ENCODE measurements at regions not wholly inside any gene's neighbourhood (a gene's known extent, or its start where the extent isn't known, plus 50 kb on each side); places are given as distances from the start of the nearest gene placed in this dataset.

DNA sequence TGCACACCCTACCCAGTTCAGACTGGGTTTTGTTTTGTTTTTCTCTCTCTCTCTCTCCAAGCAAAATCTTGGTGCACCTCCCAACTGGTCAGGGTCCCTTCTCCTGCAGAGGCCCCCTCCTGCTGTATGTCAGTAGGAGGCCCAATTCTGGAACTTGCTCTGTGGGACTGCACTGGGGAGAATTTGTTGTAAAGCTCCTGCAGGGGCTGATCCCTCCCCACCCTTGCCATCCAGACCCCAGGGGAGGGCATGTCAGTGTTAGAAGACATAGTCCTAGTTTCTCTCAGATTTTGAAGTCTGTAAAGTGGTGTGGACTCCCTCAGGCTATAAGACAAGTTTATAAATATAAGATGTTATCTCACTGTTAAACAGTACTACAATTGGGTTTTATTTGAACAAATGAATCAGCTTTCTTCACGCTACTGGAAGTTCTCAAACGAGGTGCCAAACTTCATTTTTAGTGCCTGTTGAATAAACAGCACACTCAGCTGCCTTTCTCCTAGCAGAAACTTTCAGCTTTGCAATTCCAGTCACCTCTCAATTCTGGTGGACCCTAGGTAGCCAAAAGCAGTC is 88.6 kb upstream of the FRMPD3 start:
- H2BK120ac ChIP-seq (replicated peaks; ENCODE audit: low read depth, low read length): no peak overlapping the region
- FAIRE-seq: no peak
- no peak overlapping the region for H3K27ac ChIP-seq (ENCODE audit: low read depth, low read length)
- no peaks in the 10 kb centered on the region for H3K36me3 ChIP-seq (ENCODE audit: control insufficient read depth in 2 of 4, insufficient read depth in 4 of 4, low read length in 3 of 4)
- H3K9me3 ChIP-seq (ENCODE audit: insufficient read depth in 2 of 2, low read depth in 1 of 2, low read length in 1 of 2): no peaks in the 10 kb centered on the region
- TF ChIP-seq BACH1 (IDR thresholded peaks at IDR 0.05; ENCODE audit: low read length) (no peak), CREB1 (IDR thresholded peaks at IDR 0.05) (no peak), BRCA1 (IDR thresholded peaks at IDR 0.05; ENCODE audit: low read depth, low read length) (no peak), SP2 (IDR thresholded peaks at IDR 0.05; ENCODE audit: low read length) (no peak), TAF1 (IDR thresholded peaks at IDR 0.05; ENCODE audit: low read depth, low read length) (no peak), BCL11A (IDR thresholded peaks at IDR 0.05; ENCODE audit: low read depth in 2 of 2, low read length in 2 of 2) (no peak)
- no peak overlapping the region for H2BK20ac ChIP-seq (ENCODE audit: low read length)
- no peaks in the 10 kb centered on the region for H4K20me1 ChIP-seq (replicated peaks in 1 of 2; ENCODE audit: control insufficient read depth in 1 of 2, insufficient read depth in 2 of 2, low read length in 2 of 2)
- no peak overlapping the region for H3K4me3 ChIP-seq (ENCODE audit: extremely low read depth in 1 of 4, insufficient read depth in 2 of 4, low read depth in 3 of 4, low read length in 4 of 4)
- no peak overlapping the region for H3K9ac ChIP-seq (replicated peaks in 1 of 4; ENCODE audit: extremely low read depth in 1 of 4, low read depth in 3 of 4, low read length in 3 of 4)
- ChIA-PET CTCF (ENCODE audit: partially characterized antibody) (interaction anchor here (0.6 to 1.2 kb wide), 3 partner anchors 11 to 214 kb away, joined by 3 to 4 read pairs (median 3); no protein-coding TSS in a partner anchor), POLR2A (ENCODE audit: partially characterized antibody) (no interaction called here)
- no peak overlapping the region for H3K56ac ChIP-seq (replicated peaks; ENCODE audit: insufficient read length, low read depth, low read length)
- no peak overlapping the region for H3K4ac ChIP-seq (replicated peaks; ENCODE audit: insufficient read length, low read depth, low read length)
- H3K23me2 ChIP-seq (ENCODE audit: low read depth, low read length): no peaks in the 10 kb centered on the region; the same call in 1 of the 2 replicates
- peaks cover 3 to 6% (median 4%) of the 10 kb centered on the region in 4 experiments; a peak in 4 of 7 replicates for H3K4me1 ChIP-seq (replicated peaks in 1 of 4; ENCODE audit: control insufficient read depth in 3 of 4, insufficient read depth in 4 of 4, low read length in 3 of 4)
- H3K18ac ChIP-seq (ENCODE audit: extremely low read depth, low read length): no peak overlapping the region
- H3K27me3 ChIP-seq (replicated peaks in 1 of 4; ENCODE audit: control insufficient read depth in 3 of 4, extremely low read depth in 1 of 4, insufficient read depth in 3 of 4, low read length in 3 of 4): peaks cover 0 to 9% (median under 1%) of the 10 kb centered on the region in 4 experiments; a peak in 5 of 7 replicates
- H4K5ac ChIP-seq (ENCODE audit: insufficient read length, low read depth, low read length): no peak overlapping the region
- H2BK12ac ChIP-seq (ENCODE audit: low read depth, low read length): no peak overlapping the region
- H2AK5ac ChIP-seq (ENCODE audit: low read depth, low read length): no peak overlapping the region
- H4K8ac ChIP-seq (ENCODE audit: extremely low read depth, insufficient read depth, low read length): no peak overlapping the region
- H3K79me2 ChIP-seq (ENCODE audit: control insufficient read depth in 1 of 2, insufficient read depth in 2 of 2, low read length in 2 of 2): no peaks in the 10 kb centered on the region
- H2BK15ac ChIP-seq (ENCODE audit: low read length): no peak overlapping the region
- no peak overlapping the region for H4K91ac ChIP-seq (replicated peaks; ENCODE audit: insufficient read length, low read length)
- H3K14ac ChIP-seq (ENCODE audit: insufficient read length): no peak overlapping the region
- no peak overlapping the region for H2BK5ac ChIP-seq (ENCODE audit: low read depth, low read length)
- 92% methylated on average over 2 of the region's 2 CpGs; no CpG with 5 or more reads in 1 of the 2 experiments for WGBS, 2 experiments (ENCODE audit: extremely low coverage in 1 of 2, insufficient coverage in 1 of 2, insufficient read length in 1 of 2, insufficient replicate concordance in 2 of 2, low coverage in 1 of 2, low lambda C conversion rate in 2 of 2, missing lambda C conversion rate in 1 of 2)
- no peak for DNase-seq (ENCODE audit: low read depth in 1 of 2, low spot score in 2 of 2)
- no peak overlapping the region for H3K23ac ChIP-seq (ENCODE audit: insufficient read length)
- H3K79me1 ChIP-seq (ENCODE audit: low read depth, low read length): no peaks in the 10 kb centered on the region
- H3K4me2 ChIP-seq (ENCODE audit: insufficient read depth in 1 of 2, low read depth in 2 of 2, low read length in 2 of 2): no peak overlapping the region
- H2AFZ ChIP-seq (ENCODE audit: low read length): no peak overlapping the region

Data from H1 (cell line).